Endothelial cell of umbilical vein (primary cell): ENCODE measurements at regions not wholly inside any gene's neighbourhood (a gene's known extent, or its start where the extent isn't known, plus 50 kb on each side); places are given as distances from the start of the nearest gene placed in this dataset.

Experiments used
- BruUV-seq: library from RNA; stranded (reverse); fragments of 400-500 nt; replicated peaks from 2 replicates; lab custom pipeline; 2021; lab: Mats Ljungman, UMichigan
- CTCF ChIA-PET: fragments of 300-600, 350-600 bp; sonication (Branson Sonifier 250); formaldehyde crosslinking; loops from one replicate; lab custom pipeline; 2021; ENCODE audit warnings: antibody characterized with exemption, inconsistent platforms; lab: Charles Lee
- POLR2A ChIA-PET: fragments of 300-600, 350-600 bp; sonication (Branson Sonifier 250); formaldehyde crosslinking; loops from one replicate; lab custom pipeline; 2021; ENCODE audit warnings: antibody characterized with exemption, inconsistent platforms; lab: Charles Lee
- DNase-seq: peaks from one replicate; pipeline ENCODE4 v3.0.0-alpha.2; 2011; ENCODE audit warnings: low read depth, low spot score
- FAIRE-seq: peaks from 2 replicates; lab custom pipeline; 2011; peaks lifted over from hg19 to GRCh38; lab: Jason Lieb, UNC
- H2AFZ ChIP-seq: 2 replicates; pipeline ENCODE4 v1.6.0; 2012; ENCODE audit warnings: low read depth, low read length, control low read depth, inconsistent platforms
- H3K27ac ChIP-seq: 2 replicates; pipeline ENCODE4 v1.5.1; 2011; ENCODE audit warnings: low read depth, mild to moderate bottlenecking, control low read depth, low read length, moderate library complexity; ENCODE audit not compliant: insufficient read depth
- H3K27me3 ChIP-seq, 2 experiments: 2 replicates each; pipeline versions ENCODE4 v1.6.0 to v1.6.1; 2011; ENCODE audit warnings: low read length in 2 of 2, mixed read lengths in 1 of 2; ENCODE audit not compliant: control insufficient read depth in 2 of 2, insufficient read depth in 2 of 2
- H3K36me3 ChIP-seq, 2 experiments: 2 replicates in 1 of 2; 3 replicates in 1 of 2; pipeline ENCODE4 v1.5.1; 2011; ENCODE audit warnings: low read length in 2 of 2, mild to moderate bottlenecking in 1 of 2, moderate library complexity in 1 of 2; ENCODE audit not compliant: control insufficient read depth in 2 of 2, insufficient read depth in 2 of 2; ENCODE audit errors: extremely low read depth in 1 of 2
- H3K4me1 ChIP-seq: 3 replicates; pipeline ENCODE4 v1.5.1; 2011; ENCODE audit warnings: mild to moderate bottlenecking, low read length; ENCODE audit not compliant: control insufficient read depth, insufficient read depth; ENCODE audit errors: extremely low read depth
- H3K4me2 ChIP-seq: 2 replicates; pipeline ENCODE4 v1.6.1; 2011; ENCODE audit warnings: low read length, control low read depth, mixed read lengths; ENCODE audit not compliant: insufficient read depth
- H3K4me3 ChIP-seq, 3 experiments: fragments of 200-600 bp in 1 of 3; sonication (generic), shearing (Covaris generic) in 1 of 3; replicated peaks in 1 of 3; 2 replicates each; pipeline ENCODE4 v1.5.1; 2011 to 2016; ENCODE audit warnings: control low read depth in 3 of 3, low read length in 3 of 3, mild to moderate bottlenecking in 2 of 3, inconsistent platforms in 1 of 3, low read depth in 1 of 3, moderate library complexity in 1 of 3; ENCODE audit not compliant: insufficient read depth in 1 of 3
- H3K79me2 ChIP-seq: 2 replicates; pipeline ENCODE4 v1.6.0; 2012; ENCODE audit warnings: low read length, inconsistent platforms; ENCODE audit not compliant: control insufficient read depth, insufficient read depth
- H3K9ac ChIP-seq: replicated peaks from 2 replicates; pipeline ENCODE3; 2011; ENCODE audit warnings: low read length, control low read depth; ENCODE audit not compliant: insufficient read depth; ENCODE audit errors: extremely low read depth
- H3K9me1 ChIP-seq: replicated peaks from 3 replicates; pipeline ENCODE4 v1.6.0; 2011; ENCODE audit warnings: mild to moderate bottlenecking, low read length; ENCODE audit not compliant: control insufficient read depth, insufficient read depth; ENCODE audit errors: extremely low read depth
- H3K9me3 ChIP-seq: replicated peaks from 2 replicates; pipeline ENCODE4 v1.5.1; 2012; ENCODE audit warnings: low read length, inconsistent platforms; ENCODE audit not compliant: control insufficient read depth, insufficient read depth
- H4K20me1 ChIP-seq: replicated peaks from 2 replicates; pipeline ENCODE3; 2011; ENCODE audit warnings: mild to moderate bottlenecking, low read length; ENCODE audit not compliant: control insufficient read depth, insufficient read depth; ENCODE audit errors: extremely low read depth
- EZH2 ChIP-seq: IDR thresholded peaks from 2 replicates; pipeline ENCODE4 v1.6.1; 2012; ENCODE audit warnings: borderline replicate concordance, low read depth, mild to moderate bottlenecking, moderate library complexity, low read length, inconsistent platforms; ENCODE audit not compliant: severe bottlenecking
- GATA2 ChIP-seq: IDR thresholded peaks from 2 replicates; pipeline ENCODE4 v1.7.0; 2011; ENCODE audit warnings: low read depth, mild to moderate bottlenecking, moderate library complexity, mixed read lengths, low read length; ENCODE audit not compliant: insufficient read length, insufficient read depth
- JUN ChIP-seq: IDR thresholded peaks from 2 replicates; pipeline ENCODE4 v1.6.1; 2011; ENCODE audit warnings: borderline replicate concordance, low read depth; ENCODE audit not compliant: insufficient read length, insufficient read depth
- MAX ChIP-seq: IDR thresholded peaks from 2 replicates; pipeline ENCODE4 v1.6.1; 2011; ENCODE audit not compliant: insufficient read depth, insufficient read length
- MYC ChIP-seq: IDR thresholded peaks from one replicate; pipeline ENCODE4 v1.6.1; 2011; ENCODE audit warnings: mild to moderate bottlenecking, low read depth, low read length
- POLR2A ChIP-seq: IDR thresholded peaks from 2 replicates; pipeline ENCODE4 v1.6.1; 2012; ENCODE audit warnings: low read depth, mild to moderate bottlenecking, control low read depth, low read length
- POLR2AphosphoS5 ChIP-seq: IDR thresholded peaks from 2 replicates; pipeline ENCODE4 v1.6.1; 2012; ENCODE audit warnings: low read depth, mild to moderate bottlenecking, control low read depth, low read length, moderate library complexity; ENCODE audit not compliant: insufficient read depth
- dilution Hi-C: fragments of 300-500 bp; cut with MboI; formaldehyde crosslinking; loops from one replicate; pipeline ENCODE4 v1.15.0; 2019; ENCODE audit warnings: low sequenced_read_pairs; ENCODE audit not compliant: extremely low pct_ligation_motif_present
- intact Hi-C: fragments of 100-400 bp; cut with micrococcal nuclease; formaldehyde crosslinking; loops from one replicate; pipeline ENCODE4 v1.10.0; 2022
- TF ChIP-seq, protein P1 (sequence below), 2 donors: IDR thresholded peaks; 1 replicate in 1 of 2; 2 replicates in 1 of 2; pipeline ENCODE4 v1.5.1; 2011; ENCODE audit warnings: low read length in 2 of 2, mild to moderate bottlenecking in 2 of 2, moderate library complexity in 2 of 2, control low read depth in 1 of 2, inconsistent platforms in 1 of 2, low read depth in 1 of 2; ENCODE audit not compliant: insufficient read depth in 1 of 2; ENCODE audit errors: extremely low read depth in 1 of 2

GRCh38 chr11:134541355-134541754 is 129.3 kb upstream of the B3GAT1 start:
- Histone ChIP-seq H3K79me2 (no peaks in the 10 kb centered on the region), H3K4me2 (no peak overlapping the region), H3K4me1 (no peaks in the 10 kb centered on the region), H2AFZ (no peak overlapping the region), H3K9me1 (no peaks in the 10 kb centered on the region), H3K9me3 (peaks cover 3% of the 10 kb centered on the region), H3K36me3 (no peaks in the 10 kb centered on the region), H3K4me3 (no peak overlapping the region), H3K27me3 (no peaks in the 10 kb centered on the region), H3K27ac (no peak overlapping the region), H4K20me1 (no peaks in the 10 kb centered on the region), H3K9ac (no peak overlapping the region)
- dilution Hi-C loops: no loop called here
- TF ChIP-seq MYC (no peak), POLR2A (no peak), JUN (no peak), POLR2AphosphoS5 (no peak), MAX (no peak), GATA2 (no peak), EZH2 (no peak)
- TF ChIP-seq, protein P1, sequence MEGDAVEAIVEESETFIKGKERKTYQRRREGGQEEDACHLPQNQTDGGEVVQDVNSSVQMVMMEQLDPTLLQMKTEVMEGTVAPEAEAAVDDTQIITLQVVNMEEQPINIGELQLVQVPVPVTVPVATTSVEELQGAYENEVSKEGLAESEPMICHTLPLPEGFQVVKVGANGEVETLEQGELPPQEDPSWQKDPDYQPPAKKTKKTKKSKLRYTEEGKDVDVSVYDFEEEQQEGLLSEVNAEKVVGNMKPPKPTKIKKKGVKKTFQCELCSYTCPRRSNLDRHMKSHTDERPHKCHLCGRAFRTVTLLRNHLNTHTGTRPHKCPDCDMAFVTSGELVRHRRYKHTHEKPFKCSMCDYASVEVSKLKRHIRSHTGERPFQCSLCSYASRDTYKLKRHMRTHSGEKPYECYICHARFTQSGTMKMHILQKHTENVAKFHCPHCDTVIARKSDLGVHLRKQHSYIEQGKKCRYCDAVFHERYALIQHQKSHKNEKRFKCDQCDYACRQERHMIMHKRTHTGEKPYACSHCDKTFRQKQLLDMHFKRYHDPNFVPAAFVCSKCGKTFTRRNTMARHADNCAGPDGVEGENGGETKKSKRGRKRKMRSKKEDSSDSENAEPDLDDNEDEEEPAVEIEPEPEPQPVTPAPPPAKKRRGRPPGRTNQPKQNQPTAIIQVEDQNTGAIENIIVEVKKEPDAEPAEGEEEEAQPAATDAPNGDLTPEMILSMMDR (IDR thresholded peaks at IDR 0.05; ENCODE audit: extremely low read depth in 1 of 2, insufficient read depth in 1 of 2, low read depth in 1 of 2, low read length in 2 of 2): no peak
- no peak for DNase-seq
- FAIRE-seq: no peak
- ChIA-PET POLR2A (no interaction called here), CTCF (no interaction called here)
- no TSS peak for BruUV-seq
- intact Hi-C loops: no loop called here
